ENCODE measurements at regions not wholly inside any gene's neighbourhood (a gene's known extent, or its start where the extent isn't known, plus 50 kb on each side); places are given as distances from the start of the nearest gene placed in this dataset.

GRCh38 chr10:126738001-126738400 lies 67.5 kb upstream of the C10orf90 start:
- Histone ChIP-seq H3K4me1 (no peaks in the 10 kb centered on the region), H3K36me3 (no peaks in the 10 kb centered on the region), H3K27ac (no peak overlapping the region), H3K4me3 (no peak overlapping the region), H3K9me3 (no peaks in the 10 kb centered on the region), H3K27me3 (no peaks in the 10 kb centered on the region)
- WGBS, 2 donors: 86 to 89% methylated on average over 4 of the region's 4 CpGs
- intact Hi-C loops (cut with DNase I): no loop called here
- no peak for DNase-seq
- TF ChIP-seq, protein P1, sequence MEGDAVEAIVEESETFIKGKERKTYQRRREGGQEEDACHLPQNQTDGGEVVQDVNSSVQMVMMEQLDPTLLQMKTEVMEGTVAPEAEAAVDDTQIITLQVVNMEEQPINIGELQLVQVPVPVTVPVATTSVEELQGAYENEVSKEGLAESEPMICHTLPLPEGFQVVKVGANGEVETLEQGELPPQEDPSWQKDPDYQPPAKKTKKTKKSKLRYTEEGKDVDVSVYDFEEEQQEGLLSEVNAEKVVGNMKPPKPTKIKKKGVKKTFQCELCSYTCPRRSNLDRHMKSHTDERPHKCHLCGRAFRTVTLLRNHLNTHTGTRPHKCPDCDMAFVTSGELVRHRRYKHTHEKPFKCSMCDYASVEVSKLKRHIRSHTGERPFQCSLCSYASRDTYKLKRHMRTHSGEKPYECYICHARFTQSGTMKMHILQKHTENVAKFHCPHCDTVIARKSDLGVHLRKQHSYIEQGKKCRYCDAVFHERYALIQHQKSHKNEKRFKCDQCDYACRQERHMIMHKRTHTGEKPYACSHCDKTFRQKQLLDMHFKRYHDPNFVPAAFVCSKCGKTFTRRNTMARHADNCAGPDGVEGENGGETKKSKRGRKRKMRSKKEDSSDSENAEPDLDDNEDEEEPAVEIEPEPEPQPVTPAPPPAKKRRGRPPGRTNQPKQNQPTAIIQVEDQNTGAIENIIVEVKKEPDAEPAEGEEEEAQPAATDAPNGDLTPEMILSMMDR (IDR thresholded peaks at IDR 0.05): no peak
- no peak for TF ChIP-seq POLR2A (IDR thresholded peaks at IDR 0.05)
- no peak for TF ChIP-seq POLR2AphosphoS5 (IDR thresholded peaks at IDR 0.05)
- no peak for TF ChIP-seq EP300 (IDR thresholded peaks at IDR 0.05)

- no peaks in the 10 kb centered on the region for H3K36me3 ChIP-seq
- no peaks in the 10 kb centered on the region for H3K9me3 ChIP-seq
- H3K27ac ChIP-seq: no peak overlapping the region
- no peak for DNase-seq
- H3K4me3 ChIP-seq: no peak overlapping the region
- no peak for TF ChIP-seq POLR2AphosphoS5 (IDR thresholded peaks at IDR 0.05)
- TF ChIP-seq EP300 (IDR thresholded peaks at IDR 0.05): no peak
- no peak for TF ChIP-seq POLR2A (IDR thresholded peaks at IDR 0.05)
- TF ChIP-seq, protein P1 (IDR thresholded peaks at IDR 0.05): no peak
- no peaks in the 10 kb centered on the region for H3K4me1 ChIP-seq
- no peaks in the 10 kb centered on the region for H3K27me3 ChIP-seq
- intact Hi-C loops (cut with DNase I): no loop called here
- 92% methylated on average over 1 of the region's 1 CpG for WGBS, 2 donors
Measured at GRCh38 chr10:126744571-126744970, 74.1 kb upstream of the C10orf90 start.

DNA sequence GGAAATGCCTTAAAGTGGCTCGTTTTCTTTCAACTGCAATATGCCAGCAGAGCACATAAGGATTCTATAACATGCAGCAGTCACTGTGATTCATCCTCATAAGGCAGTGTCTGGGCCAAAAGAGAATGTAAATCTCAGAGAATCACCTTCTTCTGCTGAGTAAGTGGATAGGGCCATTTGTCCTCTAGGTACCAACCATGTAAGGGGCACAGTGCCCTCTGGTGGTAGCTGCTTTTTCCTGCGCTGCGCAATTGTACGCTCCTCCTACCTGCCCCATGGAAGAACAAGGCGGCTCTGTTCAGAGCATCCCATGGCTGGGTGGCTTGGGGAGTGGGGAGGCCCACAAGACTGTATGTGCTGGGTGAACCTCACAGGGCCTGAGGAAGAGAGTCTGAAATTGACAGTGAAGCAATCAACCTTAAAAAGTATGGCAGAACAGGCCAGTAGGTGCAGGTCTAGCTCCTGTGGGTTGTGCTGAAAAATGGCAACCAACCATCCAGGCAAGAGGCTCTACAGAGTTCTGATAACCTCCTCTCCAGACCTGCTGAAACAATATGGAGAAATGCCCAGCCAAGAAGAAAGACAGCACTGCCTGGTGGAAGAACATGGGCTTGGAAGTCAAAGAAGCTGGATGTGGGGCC lies 78.6 kb upstream of the C10orf90 start:
- Histone ChIP-seq H3K27me3 (no peaks in the 10 kb centered on the region), H3K4me1 (no peaks in the 10 kb centered on the region), H3K4me3 (no peak overlapping the region), H3K9me3 (no peaks in the 10 kb centered on the region), H3K27ac (no peak overlapping the region), H3K36me3 (no peaks in the 10 kb centered on the region)
- TF ChIP-seq, protein P1 (IDR thresholded peaks at IDR 0.05): peak in 3 of 4 experiments; percentile 23 to 43 (median 36)
- no peak for TF ChIP-seq EP300 (IDR thresholded peaks at IDR 0.05)
- 22 to 38% methylated on average over 5 of the region's 5 CpGs for WGBS, 2 donors
- intact Hi-C loops (cut with DNase I): loop anchor here (5.0 kb wide), 1 partner anchor 767 kb away; no protein-coding TSS in a partner anchor
- peak; percentile 74 for DNase-seq

GRCh38 chr10:126754966-126755365 lies 84.5 kb upstream of the C10orf90 start:
- WGBS, 2 donors: 73 to 77% methylated on average over 10 of the region's 10 CpGs
- TF ChIP-seq POLR2AphosphoS5 (IDR thresholded peaks at IDR 0.05) (no peak), EP300 (IDR thresholded peaks at IDR 0.05) (no peak), POLR2A (IDR thresholded peaks at IDR 0.05) (no peak)
- TF ChIP-seq, protein P1 (IDR thresholded peaks at IDR 0.05): no peak
- H3K36me3 ChIP-seq: no peaks in the 10 kb centered on the region
- H3K4me1 ChIP-seq: no peaks in the 10 kb centered on the region
- H3K27me3 ChIP-seq: no peaks in the 10 kb centered on the region
- no peak overlapping the region for H3K4me3 ChIP-seq
- DNase-seq: no peak
- H3K27ac ChIP-seq: no peak overlapping the region
- H3K9me3 ChIP-seq: no peaks in the 10 kb centered on the region
- intact Hi-C loops (cut with DNase I): no loop called here

DNA sequence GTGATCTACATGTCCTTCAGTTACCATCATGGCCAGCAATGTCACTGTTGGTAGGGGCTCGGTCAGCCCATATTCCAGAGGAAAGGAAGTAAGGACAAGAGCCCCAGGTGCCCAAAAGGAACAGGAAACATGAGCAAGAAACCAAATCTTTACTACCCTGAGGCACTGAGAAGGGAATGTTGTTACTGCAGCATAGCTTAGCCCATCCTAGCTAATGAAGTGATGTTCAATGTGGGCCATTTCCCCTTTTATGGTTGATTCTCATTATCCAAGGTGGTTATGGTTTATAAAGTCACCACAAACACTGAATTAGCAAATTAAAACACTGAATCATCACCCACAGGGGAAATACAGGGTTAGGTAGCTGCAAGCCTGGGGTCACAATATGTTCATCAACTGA lies 88.4 kb upstream of the C10orf90 start:
- TF ChIP-seq, protein P1 (IDR thresholded peaks at IDR 0.05): no peak
- TF ChIP-seq POLR2A (IDR thresholded peaks at IDR 0.05) (no peak), EP300 (IDR thresholded peaks at IDR 0.05) (no peak), POLR2AphosphoS5 (IDR thresholded peaks at IDR 0.05) (no peak)
- H3K27ac ChIP-seq: no peak overlapping the region
- H3K4me3 ChIP-seq: no peak overlapping the region
- H3K4me1 ChIP-seq: no peaks in the 10 kb centered on the region
- H3K36me3 ChIP-seq: no peaks in the 10 kb centered on the region
- no peaks in the 10 kb centered on the region for H3K9me3 ChIP-seq
- H3K27me3 ChIP-seq: no peaks in the 10 kb centered on the region
- intact Hi-C loops (cut with DNase I): no loop called here
- DNase-seq: no peak
- 93 to 97% methylated on average over 1 of the region's 1 CpG for WGBS, 2 donors
